ENCODE measurements at regions not wholly inside any gene's neighbourhood (a gene's known extent, or its start where the extent isn't known, plus 50 kb on each side); places are given as distances from the start of the nearest gene placed in this dataset.

DNA sequence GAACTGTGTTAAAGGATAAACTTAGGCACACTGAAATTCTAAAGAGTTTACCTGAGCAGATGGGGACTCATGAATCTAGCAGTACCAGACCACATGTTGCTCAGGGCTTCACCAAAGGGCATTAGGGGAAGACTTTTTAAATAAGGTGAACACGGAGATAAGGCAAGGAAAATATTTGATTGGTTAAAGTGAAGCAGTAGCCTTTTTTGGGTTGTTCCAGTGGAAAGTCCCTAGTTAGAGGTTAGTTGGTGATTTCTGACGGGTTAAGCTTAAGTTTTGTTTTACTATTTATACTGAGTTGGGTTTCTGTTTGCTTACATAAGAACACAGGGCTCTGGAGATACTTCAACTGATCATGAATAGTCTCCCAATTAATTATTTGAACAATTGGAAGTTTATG is 722.5 kb downstream of the SOCS6 start:
- TF ChIP-seq, protein P1, sequence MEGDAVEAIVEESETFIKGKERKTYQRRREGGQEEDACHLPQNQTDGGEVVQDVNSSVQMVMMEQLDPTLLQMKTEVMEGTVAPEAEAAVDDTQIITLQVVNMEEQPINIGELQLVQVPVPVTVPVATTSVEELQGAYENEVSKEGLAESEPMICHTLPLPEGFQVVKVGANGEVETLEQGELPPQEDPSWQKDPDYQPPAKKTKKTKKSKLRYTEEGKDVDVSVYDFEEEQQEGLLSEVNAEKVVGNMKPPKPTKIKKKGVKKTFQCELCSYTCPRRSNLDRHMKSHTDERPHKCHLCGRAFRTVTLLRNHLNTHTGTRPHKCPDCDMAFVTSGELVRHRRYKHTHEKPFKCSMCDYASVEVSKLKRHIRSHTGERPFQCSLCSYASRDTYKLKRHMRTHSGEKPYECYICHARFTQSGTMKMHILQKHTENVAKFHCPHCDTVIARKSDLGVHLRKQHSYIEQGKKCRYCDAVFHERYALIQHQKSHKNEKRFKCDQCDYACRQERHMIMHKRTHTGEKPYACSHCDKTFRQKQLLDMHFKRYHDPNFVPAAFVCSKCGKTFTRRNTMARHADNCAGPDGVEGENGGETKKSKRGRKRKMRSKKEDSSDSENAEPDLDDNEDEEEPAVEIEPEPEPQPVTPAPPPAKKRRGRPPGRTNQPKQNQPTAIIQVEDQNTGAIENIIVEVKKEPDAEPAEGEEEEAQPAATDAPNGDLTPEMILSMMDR (IDR thresholded peaks at IDR 0.05): no peak

DNA sequence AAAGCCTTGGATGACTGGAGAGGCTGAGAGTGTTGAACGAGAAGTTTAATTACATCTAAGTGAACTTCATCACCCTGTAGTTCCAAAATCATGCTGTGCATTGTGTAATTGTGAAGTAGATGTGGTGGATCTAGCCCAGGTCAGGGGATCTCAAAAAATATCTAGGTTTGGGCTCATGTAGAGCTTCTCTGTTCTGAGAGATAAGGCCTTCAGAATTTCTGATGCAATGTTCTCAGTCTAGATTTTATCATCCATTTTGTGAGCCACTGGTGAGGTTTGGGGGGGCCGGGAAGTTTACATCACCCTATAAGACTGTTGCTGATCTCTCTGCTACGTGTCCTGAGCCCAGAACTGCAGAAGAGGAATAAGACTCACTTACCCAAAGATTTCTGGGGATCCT is 719.4 kb downstream of the SOCS6 start:
- TF ChIP-seq, protein P1 (IDR thresholded peaks at IDR 0.05): no peak

DNA sequence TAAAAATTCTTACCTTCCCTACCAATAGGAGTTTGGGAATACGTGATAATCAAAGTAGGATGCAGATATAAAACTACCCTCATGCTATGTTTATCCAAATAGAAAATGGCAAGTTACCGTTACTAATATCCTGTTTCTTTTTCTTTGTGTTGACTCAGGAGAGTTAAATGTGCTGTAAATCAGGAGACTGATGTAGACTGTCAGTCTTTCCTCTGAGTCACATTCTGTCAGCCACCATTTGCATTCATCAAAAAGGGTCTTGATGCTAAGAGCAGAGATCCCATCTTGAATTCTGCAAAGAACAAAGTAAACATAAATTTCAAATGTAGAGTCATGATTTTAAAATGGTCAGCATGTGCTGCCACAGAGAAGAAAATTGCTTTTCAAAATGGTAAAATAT is 712.8 kb downstream of the SOCS6 start:
- TF ChIP-seq, protein P1 (IDR thresholded peaks at IDR 0.05): no peak

DNA sequence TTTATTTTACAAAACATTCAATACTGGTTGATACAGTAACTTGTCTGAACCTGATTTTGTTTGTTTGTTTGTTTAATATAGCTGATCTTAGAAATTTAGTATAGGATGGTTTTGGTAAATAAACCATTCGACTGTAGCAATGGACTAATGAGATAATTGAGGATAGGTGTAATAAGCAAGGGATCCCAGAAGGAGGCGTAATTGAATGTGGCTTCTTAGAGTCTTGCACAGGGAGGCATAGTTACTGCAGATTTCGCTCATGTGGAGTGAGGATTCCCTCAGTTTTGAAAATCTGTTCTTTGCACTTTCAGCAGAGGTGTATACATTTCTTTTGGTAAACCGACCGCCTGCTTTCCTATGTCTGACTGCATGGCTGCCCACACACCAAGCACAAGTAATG is 709.6 kb downstream of the SOCS6 start:
- TF ChIP-seq, protein P1 (IDR thresholded peaks at IDR 0.05): peak; percentile 61

DNA sequence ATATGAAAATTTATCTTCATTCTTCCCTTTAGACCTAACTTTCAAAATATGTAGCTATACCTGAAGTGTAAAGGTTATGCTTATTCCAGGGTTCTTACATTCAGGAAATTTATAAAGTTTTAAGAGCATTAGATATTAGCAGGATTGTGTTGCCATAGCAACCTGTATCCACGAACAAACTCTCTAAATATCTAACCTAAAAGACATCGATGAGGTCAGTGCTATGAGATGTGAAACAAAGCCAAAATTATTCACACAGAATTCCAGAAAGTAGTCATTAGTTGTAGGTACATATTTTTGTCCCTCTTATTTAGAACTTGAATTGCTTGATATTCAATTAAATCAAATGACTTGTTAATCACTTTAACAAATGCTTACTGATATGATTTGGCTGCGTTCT is 705.3 kb downstream of the SOCS6 start:
- TF ChIP-seq, protein P1 (IDR thresholded peaks at IDR 0.05): no peak

DNA sequence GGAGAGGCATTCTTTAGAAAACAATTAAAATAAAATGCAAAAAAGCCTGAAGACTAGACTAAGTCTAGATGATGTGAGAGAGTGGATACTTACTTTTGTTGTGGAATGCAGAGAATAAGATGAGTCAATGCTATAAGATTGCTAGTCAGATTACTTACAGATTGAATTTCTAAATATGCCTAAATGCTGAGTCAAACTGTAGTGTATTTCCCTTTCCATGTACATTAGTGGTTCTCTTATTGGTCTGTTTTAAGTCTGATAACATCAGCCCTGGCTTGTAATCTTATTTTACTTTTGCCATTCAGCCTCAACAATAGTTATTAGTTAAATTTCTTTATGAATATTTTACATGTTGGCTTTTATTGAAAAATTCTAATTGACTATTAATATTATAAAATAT is 702.7 kb downstream of the SOCS6 start:
- TF ChIP-seq, protein P1 (IDR thresholded peaks at IDR 0.05): no peak

DNA sequence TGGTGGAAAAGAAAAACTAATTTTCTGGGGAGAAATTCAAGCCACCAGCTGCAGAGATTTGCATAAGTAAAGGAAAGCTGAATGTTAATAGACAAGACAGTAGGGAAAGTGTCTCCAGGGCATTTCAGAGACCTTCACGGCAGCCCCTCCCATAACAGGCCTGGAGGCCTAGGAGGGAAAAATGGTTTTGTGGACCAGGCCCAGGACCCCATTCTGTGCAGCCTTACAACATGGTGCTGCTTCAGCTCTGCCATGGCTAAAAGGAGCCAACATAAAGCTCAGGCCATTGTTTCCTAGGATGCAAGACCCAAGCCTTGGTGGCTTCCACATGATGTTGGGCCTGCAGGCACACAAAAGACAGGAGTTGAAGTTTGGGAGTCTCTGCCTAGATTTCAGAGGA is 697.1 kb downstream of the SOCS6 start:
- TF ChIP-seq, protein P1 (IDR thresholded peaks at IDR 0.05): no peak

DNA sequence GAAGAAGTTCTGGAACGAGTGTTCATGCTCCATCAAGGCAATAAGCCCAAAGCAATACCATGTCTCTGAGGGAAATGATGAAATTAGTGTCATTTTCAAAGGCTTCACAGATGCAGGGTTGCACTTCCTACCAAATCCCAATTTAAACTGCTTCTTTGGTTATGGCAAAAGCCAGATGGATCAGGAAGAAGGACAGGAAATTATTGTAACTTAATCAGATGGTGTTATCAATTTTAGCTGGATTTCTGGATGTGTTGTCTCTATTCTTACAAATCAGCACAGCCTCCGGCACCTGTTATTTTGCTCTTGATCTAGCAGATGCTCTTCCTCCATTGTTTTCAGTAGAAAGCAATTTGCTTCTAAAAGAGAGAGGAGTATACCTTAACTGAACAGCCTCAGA is 693.4 kb downstream of the SOCS6 start:
- TF ChIP-seq, protein P1 (IDR thresholded peaks at IDR 0.05): no peak
